Lower leg skin (tissue), 4 donors: ENCODE measurements at regions not wholly inside any gene's neighbourhood (a gene's known extent, or its start where the extent isn't known, plus 50 kb on each side); places are given as distances from the start of the nearest gene placed in this dataset.
"Not testable (repeated sequence)": the region's sequence is repeated elsewhere in the genome, so short reads cannot be mapped to it uniquely, and the experiment has no call there.

Source experiments
- DNase-seq, 2 donors: peaks; one replicate each; pipeline ENCODE4 v3.0.0-alpha.2; 2019; ENCODE audit warnings: low spot score in 2 of 2
- H3K4me3 ChIP-seq: fragments of 200-600 bp; sonication (generic); 2 replicates; pipeline ENCODE4 v1.5.1; 2017; ENCODE audit warnings: mild to moderate bottlenecking, low read depth; ENCODE audit not compliant: poor library complexity, severe bottlenecking
- POLR2A ChIP-seq, 2 donors: fragments of 450-650 bp; IDR thresholded peaks; one replicate each; pipeline ENCODE4 v1.6.1; 2016 to 2017; ENCODE audit warnings: antibody characterized with exemption in 2 of 2, mild to moderate bottlenecking in 1 of 2, moderate library complexity in 1 of 2
- WGBS, 2 donors: methylation state at CpG; one replicate each; pipeline ENCODE4 v1.1.5; 2018; 5-methylcytosine and 5-hydroxymethylcytosine counted together
- intact Hi-C: fragments of 100-400 bp; cut with DNase I; formaldehyde crosslinking; loops from one replicate; pipeline ENCODE4 v1.15.0; 2023; ENCODE audit warnings: low total_unique reads
- TF ChIP-seq, protein P1 (sequence below), 3 donors: fragments of 450-650 bp; IDR thresholded peaks; one replicate each; pipeline ENCODE4 v1.5.1; 2016; ENCODE audit warnings: antibody characterized with exemption in 3 of 3, mild to moderate bottlenecking in 3 of 3, moderate library complexity in 2 of 3

DNA sequence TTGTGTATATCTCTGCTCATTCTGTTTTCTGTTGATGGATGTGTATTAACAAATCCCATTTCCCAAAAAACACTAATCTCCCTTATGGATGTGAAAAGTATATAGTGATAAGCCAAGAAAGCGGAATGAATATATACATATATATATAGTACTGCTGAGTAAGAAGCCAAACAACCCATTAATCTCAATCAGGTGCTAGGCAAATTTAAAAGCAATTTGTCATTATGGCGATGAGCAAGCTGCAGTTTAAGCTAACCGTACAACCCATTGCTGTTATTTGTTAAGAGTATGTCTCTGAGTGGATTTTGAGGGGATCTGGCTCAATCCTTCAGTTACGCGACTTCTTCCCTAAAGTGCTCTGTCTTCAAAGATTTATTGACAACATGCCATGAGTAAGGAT is 640.4 kb upstream of the ARRDC3 start:
- intact Hi-C loops = no loop called here
- no peak overlapping the region for H3K4me3 ChIP-seq
- 60 to 63% methylated on average over 5 of the region's 5 CpGs for WGBS, 2 donors
- no peak for DNase-seq
- TF ChIP-seq, protein P1, sequence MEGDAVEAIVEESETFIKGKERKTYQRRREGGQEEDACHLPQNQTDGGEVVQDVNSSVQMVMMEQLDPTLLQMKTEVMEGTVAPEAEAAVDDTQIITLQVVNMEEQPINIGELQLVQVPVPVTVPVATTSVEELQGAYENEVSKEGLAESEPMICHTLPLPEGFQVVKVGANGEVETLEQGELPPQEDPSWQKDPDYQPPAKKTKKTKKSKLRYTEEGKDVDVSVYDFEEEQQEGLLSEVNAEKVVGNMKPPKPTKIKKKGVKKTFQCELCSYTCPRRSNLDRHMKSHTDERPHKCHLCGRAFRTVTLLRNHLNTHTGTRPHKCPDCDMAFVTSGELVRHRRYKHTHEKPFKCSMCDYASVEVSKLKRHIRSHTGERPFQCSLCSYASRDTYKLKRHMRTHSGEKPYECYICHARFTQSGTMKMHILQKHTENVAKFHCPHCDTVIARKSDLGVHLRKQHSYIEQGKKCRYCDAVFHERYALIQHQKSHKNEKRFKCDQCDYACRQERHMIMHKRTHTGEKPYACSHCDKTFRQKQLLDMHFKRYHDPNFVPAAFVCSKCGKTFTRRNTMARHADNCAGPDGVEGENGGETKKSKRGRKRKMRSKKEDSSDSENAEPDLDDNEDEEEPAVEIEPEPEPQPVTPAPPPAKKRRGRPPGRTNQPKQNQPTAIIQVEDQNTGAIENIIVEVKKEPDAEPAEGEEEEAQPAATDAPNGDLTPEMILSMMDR (IDR thresholded peaks at IDR 0.05) = no peak
- TF ChIP-seq POLR2A (IDR thresholded peaks at IDR 0.05) = no peak

DNA sequence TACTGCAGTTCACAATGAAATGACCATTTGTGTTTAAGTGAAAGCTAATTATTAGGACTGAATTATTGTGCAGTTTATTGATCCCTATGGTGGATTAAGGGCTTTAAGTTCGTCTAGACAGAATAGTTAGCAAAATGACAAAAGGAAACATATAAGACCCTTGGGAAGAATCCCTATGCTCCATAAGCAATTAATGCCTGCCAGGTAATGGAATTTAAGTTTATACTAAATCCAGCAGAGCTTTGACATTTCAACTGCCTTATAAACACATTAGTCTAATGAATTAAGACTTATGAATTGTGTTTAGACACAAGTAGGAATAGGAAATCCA is 640.0 kb upstream of the ARRDC3 start:
- intact Hi-C loops = no loop called here
- 54 to 61% methylated on average over 1 of the region's 1 CpG for WGBS, 2 donors

DNA sequence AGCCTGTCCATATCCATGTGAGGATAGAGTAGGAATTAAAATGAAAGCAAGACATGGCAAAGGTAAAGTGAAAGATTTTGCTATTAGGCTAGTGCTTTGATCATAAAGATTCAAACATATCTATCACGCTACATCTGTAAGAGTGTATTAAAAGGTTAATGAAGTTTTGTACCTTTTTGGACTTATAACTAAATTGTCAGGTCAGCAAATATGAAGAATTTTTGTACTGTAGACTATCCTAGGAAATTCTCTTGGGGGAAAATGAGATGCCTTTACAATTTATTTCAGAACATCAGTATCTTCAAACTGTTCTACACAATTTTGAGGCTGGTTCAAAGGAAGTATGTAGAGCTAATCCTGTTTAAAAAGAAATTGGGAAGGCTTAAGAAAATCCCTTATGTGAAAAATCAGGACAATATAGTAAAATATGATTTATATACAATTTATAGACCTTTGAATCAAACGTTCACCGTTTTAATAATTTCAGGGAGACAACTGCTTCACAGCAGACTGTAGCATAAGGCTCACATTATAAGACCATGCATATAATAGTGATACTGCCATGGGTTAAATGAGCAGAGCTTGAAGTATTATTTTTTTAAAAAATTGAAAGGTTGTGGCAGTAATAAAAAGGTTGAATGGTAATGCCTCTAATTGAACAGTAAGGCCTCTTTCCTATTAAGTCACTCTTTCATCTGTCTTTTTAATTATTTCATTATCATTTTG is 639.5 kb upstream of the ARRDC3 start:
- no peak for TF ChIP-seq POLR2A (IDR thresholded peaks at IDR 0.05)
- TF ChIP-seq, protein P1 (IDR thresholded peaks at IDR 0.05) = no peak
- WGBS, 2 donors = 71 to 76% methylated on average over 3 of the region's 3 CpGs
- no peak for DNase-seq
- H3K4me3 ChIP-seq = no peak overlapping the region
- intact Hi-C loops = no loop called here

More for the DNA sequence above, 640.0 kb upstream of the ARRDC3 start:
- DNase-seq = no peak
- no peak overlapping the region for H3K4me3 ChIP-seq
- TF ChIP-seq, protein P1 (IDR thresholded peaks at IDR 0.05) = no peak
- TF ChIP-seq POLR2A (IDR thresholded peaks at IDR 0.05) = no peak

DNA sequence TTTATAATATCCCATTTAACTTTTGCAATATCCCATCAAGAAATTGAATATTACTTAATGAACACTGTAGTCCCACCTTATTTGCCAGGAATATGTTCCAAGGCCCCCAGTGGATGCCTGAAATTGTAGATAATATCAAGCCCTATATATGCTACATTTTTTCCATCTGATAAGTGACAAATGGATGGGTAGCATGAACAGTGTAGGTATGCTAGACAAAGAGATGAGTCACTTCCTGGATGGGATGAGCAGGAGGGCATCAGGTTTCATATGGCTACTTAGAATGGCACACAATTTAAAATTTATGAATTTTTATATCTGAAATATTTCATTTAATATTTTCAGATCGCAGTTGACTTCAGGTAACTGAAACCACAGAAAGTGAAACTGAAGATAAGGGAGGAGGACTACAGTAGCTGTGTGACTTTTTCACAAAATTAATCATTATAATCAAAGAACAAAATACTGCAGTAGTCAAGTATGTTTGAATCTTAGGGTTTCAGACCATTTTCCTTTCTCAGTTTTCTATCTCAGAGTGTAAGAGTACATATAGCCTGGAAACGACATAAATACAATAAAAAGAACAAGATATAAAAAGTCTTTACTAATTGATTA is 636.4 kb upstream of the ARRDC3 start:
- no peak overlapping the region for H3K4me3 ChIP-seq
- TF ChIP-seq, protein P1 (IDR thresholded peaks at IDR 0.05) = no peak
- no peak for TF ChIP-seq POLR2A (IDR thresholded peaks at IDR 0.05)
- 78 to 87% methylated on average over 2 of the region's 2 CpGs for WGBS, 2 donors
- intact Hi-C loops = no loop called here
- no peak for DNase-seq

DNA sequence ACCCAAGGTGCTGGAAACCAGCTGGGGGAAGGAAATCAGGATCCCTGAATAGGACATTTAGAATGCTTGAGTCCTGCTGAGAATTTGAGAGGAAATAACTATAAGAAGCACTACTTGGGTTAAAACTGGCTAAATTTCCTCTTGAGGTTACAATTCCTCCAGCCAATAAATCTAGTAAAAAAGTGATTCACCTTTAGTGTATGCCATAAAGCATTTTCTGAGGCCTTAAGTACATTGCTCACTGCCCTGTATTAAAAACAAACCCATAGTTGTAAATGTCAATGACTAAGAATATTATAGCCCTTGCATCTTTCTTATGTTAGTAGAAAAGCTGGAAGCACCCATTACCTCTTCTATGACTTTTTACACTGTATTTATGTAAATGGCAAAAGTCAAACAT is 634.7 kb upstream of the ARRDC3 start:
- intact Hi-C loops = no loop called here
- DNase-seq = no peak
- TF ChIP-seq POLR2A (IDR thresholded peaks at IDR 0.05) = no peak
- TF ChIP-seq, protein P1 (IDR thresholded peaks at IDR 0.05) = no peak
- H3K4me3 ChIP-seq = no peak overlapping the region

DNA sequence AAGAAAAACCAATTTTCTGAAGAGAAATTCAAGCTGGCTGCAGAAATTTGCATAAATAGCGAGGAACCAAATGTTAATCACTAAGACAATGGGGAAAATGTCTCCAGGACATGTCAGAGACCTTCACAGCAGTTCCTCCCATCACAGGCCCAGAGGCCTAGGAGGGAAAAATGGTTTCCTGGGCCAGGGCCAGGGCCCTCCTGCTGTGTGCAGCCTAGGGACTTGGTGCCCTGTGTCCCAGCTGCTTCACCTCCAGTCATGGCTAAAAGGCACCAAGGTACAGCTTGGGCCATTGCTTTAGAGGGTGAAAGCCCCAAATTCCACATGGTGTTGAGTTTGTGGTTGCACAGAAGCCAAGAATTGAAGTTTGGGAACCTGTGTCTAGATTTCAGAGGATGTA is 628.7 kb upstream of the ARRDC3 start:
- intact Hi-C loops, DNase-seq, H3K4me3 ChIP-seq: not testable (repeated sequence)
- 75 to 78% methylated on average over 1 of the region's 1 CpG for WGBS, 2 donors
